ENCODE measurements at regions not wholly inside any gene's neighbourhood (a gene's known extent, or its start where the extent isn't known, plus 50 kb on each side); places are given as distances from the start of the nearest gene placed in this dataset.

- intact Hi-C loops (cut with DNase I), result no loop called here
- H3K27ac ChIP-seq, result no peak overlapping the region
- TF ChIP-seq CTCF (IDR thresholded peaks at IDR 0.05), result no peak
- TF ChIP-seq POLR2A (IDR thresholded peaks at IDR 0.05), result no peak
- WGBS, 2 donors, result 8 to 13% methylated on average over 2 of the region's 2 CpGs
- H3K9me3 ChIP-seq, result no peaks in the 10 kb centered on the region
- DNase-seq (peak in 1 of 4 donors; percentile 19), ATAC-seq (no peak)
- H3K4me3 ChIP-seq, result no peak overlapping the region
- no peaks in the 10 kb centered on the region for H3K4me1 ChIP-seq
- no peaks in the 10 kb centered on the region for H3K27me3 ChIP-seq
- H3K36me3 ChIP-seq (replicated peaks in 1 of 2; ENCODE audit: insufficient read depth in 1 of 2, low read depth in 2 of 2), result no peaks in the 10 kb centered on the region
These were observed 54.6 kb upstream of the HHIP start for GRCh38 chr4:144591401-144591800.

GRCh38 chr4:144592264-144592663 is 53.7 kb upstream of the HHIP start:
- Histone ChIP-seq H3K27me3 (no peaks in the 10 kb centered on the region), H3K27ac (no peak overlapping the region), H3K4me1 (no peaks in the 10 kb centered on the region), H3K36me3 (replicated peaks in 1 of 2; ENCODE audit: insufficient read depth in 1 of 2, low read depth in 2 of 2) (no peaks in the 10 kb centered on the region), H3K9me3 (no peaks in the 10 kb centered on the region), H3K4me3 (no peak overlapping the region)
- TF ChIP-seq CTCF (IDR thresholded peaks at IDR 0.05) (no peak), POLR2A (IDR thresholded peaks at IDR 0.05) (no peak)
- intact Hi-C loops (cut with DNase I), result no loop called here
- DNase-seq, result no peak
- 70 to 79% methylated on average over 2 of the region's 2 CpGs for WGBS, 2 donors
- ATAC-seq, result no peak

- TF ChIP-seq POLR2A (IDR thresholded peaks at IDR 0.05) (no peak), CTCF (IDR thresholded peaks at IDR 0.05) (no peak)
- DNase-seq (no peak), ATAC-seq (no peak)
- no peaks in the 10 kb centered on the region for H3K27me3 ChIP-seq
- H3K4me3 ChIP-seq, result no peak overlapping the region
- H3K27ac ChIP-seq, result no peak overlapping the region
- no peaks in the 10 kb centered on the region for H3K36me3 ChIP-seq (replicated peaks in 1 of 2; ENCODE audit: insufficient read depth in 1 of 2, low read depth in 2 of 2)
- WGBS, 2 donors, result 67 to 71% methylated on average over 1 of the region's 1 CpG
- intact Hi-C loops (cut with DNase I), result no loop called here
- no peaks in the 10 kb centered on the region for H3K9me3 ChIP-seq
- H3K4me1 ChIP-seq, result no peaks in the 10 kb centered on the region
These were observed 51.4 kb upstream of the HHIP start for GRCh38 chr4:144594471-144594986.

- H3K9me3 ChIP-seq, result no peaks in the 10 kb centered on the region
- no peaks in the 10 kb centered on the region for H3K27me3 ChIP-seq
- WGBS, 2 donors, result 84 to 95% methylated on average over 3 of the region's 3 CpGs
- TF ChIP-seq POLR2A (IDR thresholded peaks at IDR 0.05) (no peak), CTCF (IDR thresholded peaks at IDR 0.05) (no peak)
- intact Hi-C loops (cut with DNase I), result no loop called here
- ATAC-seq (no peak), DNase-seq (no peak)
- no peaks in the 10 kb centered on the region for H3K4me1 ChIP-seq
- no peaks in the 10 kb centered on the region for H3K36me3 ChIP-seq (replicated peaks in 1 of 2; ENCODE audit: insufficient read depth in 1 of 2, low read depth in 2 of 2)
- no peak overlapping the region for H3K4me3 ChIP-seq
- H3K27ac ChIP-seq, result no peak overlapping the region
These were observed 50.3 kb upstream of the HHIP start for GRCh38 chr4:144595681-144596080.

All from body of pancreas (tissue), 4 donors.